OCI-LY3 (cell line): ENCODE measurements at regions not wholly inside any gene's neighbourhood (a gene's known extent, or its start where the extent isn't known, plus 50 kb on each side); places are given as distances from the start of the nearest gene placed in this dataset.
"Not testable (repeated sequence)": the region's sequence is repeated elsewhere in the genome, so short reads cannot be mapped to it uniquely, and the experiment has no call there.

Experiments used
- H2AFZ ChIP-seq: fragments of 200-600, 300-600 bp; shearing (Covaris generic); 2 replicates; pipeline ENCODE4 v1.6.0; 2014; ENCODE audit warnings: antibody characterized with exemption, low read depth, low read length
- H3K27ac ChIP-seq: fragments of 200-600, 300-600 bp; sonication (generic); 2 replicates; pipeline ENCODE4 v1.5.1; 2014; ENCODE audit warnings: mild to moderate bottlenecking, low read length, moderate library complexity, mixed read lengths
- H3K27me3 ChIP-seq: fragments of 200-600, 300-600 bp; sonication (generic); 2 replicates; pipeline ENCODE4 v1.6.1; 2014; ENCODE audit warnings: low read depth, low read length, mixed read lengths
- H3K36me3 ChIP-seq: fragments of 200-600, 300-600 bp; sonication (generic); replicated peaks from 2 replicates; pipeline ENCODE3; 2014; ENCODE audit warnings: low read depth, low read length, mixed read lengths
- H3K4me1 ChIP-seq: fragments of 300-600, 200-600 bp; sonication (generic); 2 replicates; pipeline ENCODE4 v1.6.1; 2014; ENCODE audit warnings: low read length, mixed read lengths
- H3K4me2 ChIP-seq: fragments of 200-600, 300-600 bp; sonication (generic); 2 replicates; pipeline ENCODE4 v1.6.1; 2014; ENCODE audit warnings: low read length, mixed read lengths
- H3K4me3 ChIP-seq: fragments of 300-600, 200-600 bp; sonication (generic); 2 replicates; pipeline ENCODE4 v1.5.1; 2014; ENCODE audit warnings: antibody characterized with exemption, mild to moderate bottlenecking, low read length, moderate library complexity
- H3K79me2 ChIP-seq: fragments of 300-600, 200-600 bp; shearing (Covaris generic); 2 replicates; pipeline ENCODE4 v1.6.1; 2014; ENCODE audit warnings: mild to moderate bottlenecking, low read length, mixed read lengths
- H3K9ac ChIP-seq: fragments of 300-600, 200-600 bp; shearing (Covaris generic); 2 replicates; pipeline ENCODE4 v1.6.0; 2014; ENCODE audit warnings: mild to moderate bottlenecking, low read length, moderate library complexity
- H3K9me3 ChIP-seq: fragments of 200-600, 300-600 bp; shearing (Covaris generic); 2 replicates; pipeline ENCODE4 v1.6.1; 2014; ENCODE audit warnings: low read length, mixed read lengths; ENCODE audit not compliant: insufficient read depth
- H4K20me1 ChIP-seq: fragments of 200-600, 300-600 bp; sonication (generic); 2 replicates; pipeline ENCODE4 v1.6.1; 2016; ENCODE audit warnings: low read length, mixed read lengths; ENCODE audit not compliant: insufficient read depth
- EZH2phosphoT487 ChIP-seq: fragments of 200-600 bp; shearing (Covaris generic); IDR thresholded peaks from 2 replicates; pipeline ENCODE4 v1.6.1; 2018; ENCODE audit warnings: antibody characterized with exemption, mixed run types, low read depth
- TF ChIP-seq, protein P1 (sequence below): fragments of 200-600, 300-600 bp; sonication (generic); IDR thresholded peaks from 2 replicates; pipeline ENCODE4 v1.5.1; 2014; ENCODE audit warnings: antibody characterized with exemption, low read length, low read depth

DNA sequence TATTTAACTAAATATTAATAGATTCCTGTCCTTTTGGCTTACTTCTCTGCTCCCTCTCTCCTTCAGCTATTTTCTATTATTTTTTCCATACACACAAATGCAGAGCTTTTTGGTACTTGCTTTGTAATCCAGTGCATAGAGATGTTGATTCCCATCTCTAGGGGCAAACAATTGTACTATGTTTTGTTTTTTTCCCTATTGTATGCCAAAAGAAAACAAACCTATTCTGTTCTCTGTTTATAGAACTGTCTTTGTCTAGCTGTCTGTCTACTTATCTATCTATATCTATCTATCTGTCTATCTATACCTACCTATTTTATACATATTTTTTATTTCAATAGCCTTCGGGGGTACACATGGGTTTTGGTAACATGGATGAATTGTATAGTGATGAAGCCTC is 121.6 kb upstream of the LIFR start:
- Histone ChIP-seq H4K20me1 (no peaks in the 10 kb centered on the region), H3K9ac (no peak overlapping the region), H3K4me3 (no peak overlapping the region), H3K27ac (no peak overlapping the region), H3K27me3 (peaks cover 13% of the 10 kb centered on the region), H3K9me3 (no peaks in the 10 kb centered on the region), H3K4me2 (no peak overlapping the region), H3K79me2 (no peaks in the 10 kb centered on the region), H2AFZ (no peak overlapping the region), H3K4me1 (peaks cover 12% of the 10 kb centered on the region), H3K36me3 (no peaks in the 10 kb centered on the region)
- no peak for TF ChIP-seq EZH2phosphoT487
- TF ChIP-seq, protein P1, sequence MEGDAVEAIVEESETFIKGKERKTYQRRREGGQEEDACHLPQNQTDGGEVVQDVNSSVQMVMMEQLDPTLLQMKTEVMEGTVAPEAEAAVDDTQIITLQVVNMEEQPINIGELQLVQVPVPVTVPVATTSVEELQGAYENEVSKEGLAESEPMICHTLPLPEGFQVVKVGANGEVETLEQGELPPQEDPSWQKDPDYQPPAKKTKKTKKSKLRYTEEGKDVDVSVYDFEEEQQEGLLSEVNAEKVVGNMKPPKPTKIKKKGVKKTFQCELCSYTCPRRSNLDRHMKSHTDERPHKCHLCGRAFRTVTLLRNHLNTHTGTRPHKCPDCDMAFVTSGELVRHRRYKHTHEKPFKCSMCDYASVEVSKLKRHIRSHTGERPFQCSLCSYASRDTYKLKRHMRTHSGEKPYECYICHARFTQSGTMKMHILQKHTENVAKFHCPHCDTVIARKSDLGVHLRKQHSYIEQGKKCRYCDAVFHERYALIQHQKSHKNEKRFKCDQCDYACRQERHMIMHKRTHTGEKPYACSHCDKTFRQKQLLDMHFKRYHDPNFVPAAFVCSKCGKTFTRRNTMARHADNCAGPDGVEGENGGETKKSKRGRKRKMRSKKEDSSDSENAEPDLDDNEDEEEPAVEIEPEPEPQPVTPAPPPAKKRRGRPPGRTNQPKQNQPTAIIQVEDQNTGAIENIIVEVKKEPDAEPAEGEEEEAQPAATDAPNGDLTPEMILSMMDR, result no peak

DNA sequence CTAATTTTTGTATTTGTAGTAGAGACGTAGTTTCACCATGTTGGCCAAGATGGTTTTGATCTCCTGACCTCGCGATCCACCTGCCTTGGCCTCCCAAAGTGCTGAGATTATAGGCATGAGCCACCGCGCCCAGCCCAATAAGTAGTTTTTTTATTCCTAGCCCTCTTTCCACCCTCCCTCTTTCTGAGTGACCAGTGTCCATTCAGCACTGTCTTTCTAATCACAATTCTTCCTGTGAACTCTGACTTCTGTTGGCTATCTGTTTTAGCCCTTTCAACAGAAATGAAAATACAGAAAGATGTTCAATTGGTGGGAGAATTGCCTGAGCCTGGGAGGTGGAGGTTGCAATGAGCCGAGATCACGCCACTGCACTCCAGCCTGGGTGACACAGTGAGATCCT is 122.3 kb upstream of the LIFR start:
- not testable (repeated sequence) for H3K36me3 ChIP-seq, H2AFZ ChIP-seq, H3K79me2 ChIP-seq

DNA sequence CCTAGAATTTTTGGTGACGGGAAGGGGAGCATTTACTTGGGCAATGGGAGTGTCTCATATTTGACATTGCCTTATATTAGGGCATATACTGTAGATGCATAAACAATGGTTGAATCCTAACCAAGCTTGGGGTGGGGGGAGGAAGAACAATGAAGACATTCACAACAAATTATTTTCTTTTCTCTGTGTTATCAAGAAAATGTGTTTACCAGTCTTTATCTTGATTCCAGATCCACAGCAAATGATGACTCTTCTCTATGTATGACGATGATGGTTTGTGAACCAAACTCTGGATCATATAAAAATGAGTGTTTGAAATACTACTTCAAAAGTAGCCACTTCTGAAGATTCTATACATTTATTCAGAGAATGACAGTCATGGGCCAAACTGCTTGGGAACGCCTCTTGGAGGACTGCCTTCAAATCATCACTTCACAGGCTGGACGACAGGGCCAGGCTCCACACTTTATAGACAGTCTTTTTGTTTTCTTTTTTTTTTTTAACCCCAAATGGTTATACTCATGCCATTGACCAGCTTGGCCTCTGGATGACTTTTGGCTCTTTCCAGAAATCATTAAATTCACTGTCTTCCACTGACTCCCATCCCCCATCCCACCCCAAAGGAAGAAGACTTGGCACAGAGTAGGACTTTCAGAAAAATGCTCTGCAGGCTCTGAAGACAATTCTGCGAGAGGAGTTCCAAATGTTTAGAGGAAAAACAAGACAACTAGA is 123.8 kb upstream of the LIFR start:
- Histone ChIP-seq H4K20me1 (no peaks in the 10 kb centered on the region), H3K4me3 (no peak overlapping the region), H3K4me2 (no peak overlapping the region), H3K27ac (no peak overlapping the region), H3K9ac (no peak overlapping the region), H3K9me3 (no peaks in the 10 kb centered on the region), H3K79me2 (no peaks in the 10 kb centered on the region), H3K27me3 (peaks cover 13% of the 10 kb centered on the region), H3K36me3 (no peaks in the 10 kb centered on the region), H3K4me1 (no peaks in the 10 kb centered on the region), H2AFZ (no peak overlapping the region)
- no peak for TF ChIP-seq EZH2phosphoT487
- TF ChIP-seq, protein P1, result no peak

More for the DNA sequence above, 122.3 kb upstream of the LIFR start:
- H3K27ac ChIP-seq, H3K9me3 ChIP-seq, H3K4me2 ChIP-seq, H4K20me1 ChIP-seq, H3K9ac ChIP-seq, H3K4me1 ChIP-seq, H3K4me3 ChIP-seq: not testable (repeated sequence)
- H3K27me3 ChIP-seq, result peaks cover 13% of the 10 kb centered on the region

DNA sequence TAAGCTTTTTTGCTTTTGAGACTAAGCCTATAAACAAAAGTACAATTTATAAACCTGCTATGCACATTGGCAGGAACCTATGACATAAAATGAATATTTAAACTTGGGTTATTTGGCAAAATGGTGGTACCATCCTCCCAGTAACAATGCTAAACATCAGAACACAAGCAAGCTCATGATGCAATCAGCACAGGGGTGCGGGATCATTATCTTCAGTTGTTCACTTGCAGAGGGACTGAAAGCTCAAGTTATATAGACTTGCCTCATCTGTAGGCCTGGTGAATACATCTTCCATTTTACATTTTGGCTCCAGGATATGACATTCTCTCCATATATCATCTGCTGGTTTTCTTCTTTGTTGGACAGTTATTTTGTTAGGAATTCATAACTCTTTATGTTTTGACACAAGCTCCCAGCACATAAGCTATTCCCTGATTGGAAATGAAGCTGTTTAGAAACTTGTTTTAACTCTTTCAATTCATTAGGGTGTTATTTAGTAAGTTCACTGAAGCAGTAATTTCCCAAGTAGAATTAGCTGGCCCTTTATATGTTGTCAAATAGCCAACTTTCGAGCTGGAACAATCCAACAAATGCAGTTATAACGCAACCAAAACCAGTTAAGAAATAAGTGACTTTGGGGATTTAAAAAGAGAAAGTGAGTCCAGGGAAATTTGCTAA is 124.7 kb upstream of the LIFR start:
- Histone ChIP-seq H3K79me2 (no peaks in the 10 kb centered on the region), H3K4me1 (no peaks in the 10 kb centered on the region), H3K9me3 (no peaks in the 10 kb centered on the region), H3K36me3 (no peaks in the 10 kb centered on the region), H3K27me3 (peaks cover 7% of the 10 kb centered on the region; the same call in 1 of the 2 replicates), H2AFZ (no peak overlapping the region), H3K9ac (no peak overlapping the region), H3K4me3 (no peak overlapping the region), H4K20me1 (no peaks in the 10 kb centered on the region), H3K4me2 (no peak overlapping the region), H3K27ac (no peak overlapping the region)
- TF ChIP-seq, protein P1, result no peak
- TF ChIP-seq EZH2phosphoT487, result no peak
